ENCODE measurements at regions not wholly inside any gene's neighbourhood (a gene's known extent, or its start where the extent isn't known, plus 50 kb on each side); places are given as distances from the start of the nearest gene placed in this dataset.

DNA sequence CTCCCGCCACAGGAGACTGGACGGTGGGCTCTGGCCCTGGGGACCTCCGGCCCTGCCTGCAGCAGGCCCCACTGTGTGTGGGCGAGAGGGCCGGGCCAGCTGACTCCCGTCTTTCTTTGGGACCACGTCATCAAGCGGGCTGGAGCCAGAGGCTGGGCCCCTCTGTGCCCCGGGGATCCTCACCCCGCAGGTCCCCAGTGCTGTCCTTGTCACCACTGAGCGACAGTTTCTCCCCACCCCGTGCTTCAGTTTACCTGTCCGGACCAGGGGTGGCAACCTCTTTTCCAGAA lies 181.9 kb upstream of the ZNF469 start:
- no peak for TF ChIP-seq LEF1 (IDR thresholded peaks at IDR 0.05; ENCODE audit: borderline replicate concordance)
- no peak for TF ChIP-seq SP1 (IDR thresholded peaks at IDR 0.05)
- TF ChIP-seq FOXA1 (IDR thresholded peaks at IDR 0.05): no peak
- TF ChIP-seq FOXM1 (IDR thresholded peaks at IDR 0.05; ENCODE audit: borderline replicate concordance): no peak
- TF ChIP-seq ELF4 (IDR thresholded peaks at IDR 0.05): no peak
- no peak for TF ChIP-seq TARDBP (IDR thresholded peaks at IDR 0.05)
- TF ChIP-seq ZNF384 (IDR thresholded peaks at IDR 0.05): no peak
- TF ChIP-seq BHLHE40 (IDR thresholded peaks at IDR 0.05; ENCODE audit: borderline replicate concordance): no peak
- TF ChIP-seq FOXK2 (IDR thresholded peaks at IDR 0.05): no peak
- TF ChIP-seq, protein P1, sequence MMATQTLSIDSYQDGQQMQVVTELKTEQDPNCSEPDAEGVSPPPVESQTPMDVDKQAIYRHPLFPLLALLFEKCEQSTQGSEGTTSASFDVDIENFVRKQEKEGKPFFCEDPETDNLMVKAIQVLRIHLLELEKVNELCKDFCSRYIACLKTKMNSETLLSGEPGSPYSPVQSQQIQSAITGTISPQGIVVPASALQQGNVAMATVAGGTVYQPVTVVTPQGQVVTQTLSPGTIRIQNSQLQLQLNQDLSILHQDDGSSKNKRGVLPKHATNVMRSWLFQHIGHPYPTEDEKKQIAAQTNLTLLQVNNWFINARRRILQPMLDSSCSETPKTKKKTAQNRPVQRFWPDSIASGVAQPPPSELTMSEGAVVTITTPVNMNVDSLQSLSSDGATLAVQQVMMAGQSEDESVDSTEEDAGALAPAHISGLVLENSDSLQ (IDR thresholded peaks at IDR 0.05): no peak
- TF ChIP-seq HDGF (IDR thresholded peaks at IDR 0.05; ENCODE audit: borderline replicate concordance): no peak
